OCI-LY3 (cell line): ENCODE measurements at regions not wholly inside any gene's neighbourhood (a gene's known extent, or its start where the extent isn't known, plus 50 kb on each side); places are given as distances from the start of the nearest gene placed in this dataset.

ENCODE experiments used
- H2AFZ ChIP-seq: fragments of 200-600, 300-600 bp; shearing (Covaris generic); 2 replicates; pipeline ENCODE4 v1.6.0; 2014; ENCODE audit warnings: antibody characterized with exemption, low read depth, low read length
- H3K27ac ChIP-seq: fragments of 200-600, 300-600 bp; sonication (generic); 2 replicates; pipeline ENCODE4 v1.5.1; 2014; ENCODE audit warnings: mild to moderate bottlenecking, low read length, moderate library complexity, mixed read lengths
- H3K27me3 ChIP-seq: fragments of 200-600, 300-600 bp; sonication (generic); 2 replicates; pipeline ENCODE4 v1.6.1; 2014; ENCODE audit warnings: low read depth, low read length, mixed read lengths
- H3K36me3 ChIP-seq: fragments of 200-600, 300-600 bp; sonication (generic); replicated peaks from 2 replicates; pipeline ENCODE3; 2014; ENCODE audit warnings: low read depth, low read length, mixed read lengths
- H3K4me1 ChIP-seq: fragments of 300-600, 200-600 bp; sonication (generic); 2 replicates; pipeline ENCODE4 v1.6.1; 2014; ENCODE audit warnings: low read length, mixed read lengths
- H3K4me2 ChIP-seq: fragments of 200-600, 300-600 bp; sonication (generic); 2 replicates; pipeline ENCODE4 v1.6.1; 2014; ENCODE audit warnings: low read length, mixed read lengths
- H3K4me3 ChIP-seq: fragments of 300-600, 200-600 bp; sonication (generic); 2 replicates; pipeline ENCODE4 v1.5.1; 2014; ENCODE audit warnings: antibody characterized with exemption, mild to moderate bottlenecking, low read length, moderate library complexity
- H3K79me2 ChIP-seq: fragments of 300-600, 200-600 bp; shearing (Covaris generic); 2 replicates; pipeline ENCODE4 v1.6.1; 2014; ENCODE audit warnings: mild to moderate bottlenecking, low read length, mixed read lengths
- H3K9ac ChIP-seq: fragments of 300-600, 200-600 bp; shearing (Covaris generic); 2 replicates; pipeline ENCODE4 v1.6.0; 2014; ENCODE audit warnings: mild to moderate bottlenecking, low read length, moderate library complexity
- H3K9me3 ChIP-seq: fragments of 200-600, 300-600 bp; shearing (Covaris generic); 2 replicates; pipeline ENCODE4 v1.6.1; 2014; ENCODE audit warnings: low read length, mixed read lengths; ENCODE audit not compliant: insufficient read depth
- H4K20me1 ChIP-seq: fragments of 200-600, 300-600 bp; sonication (generic); 2 replicates; pipeline ENCODE4 v1.6.1; 2016; ENCODE audit warnings: low read length, mixed read lengths; ENCODE audit not compliant: insufficient read depth
- CTCF ChIP-seq: fragments of 200-600, 300-600 bp; sonication (generic); IDR thresholded peaks from 2 replicates; pipeline ENCODE4 v1.5.1; 2014; ENCODE audit warnings: antibody characterized with exemption, low read length, low read depth
- EZH2phosphoT487 ChIP-seq: fragments of 200-600 bp; shearing (Covaris generic); IDR thresholded peaks from 2 replicates; pipeline ENCODE4 v1.6.1; 2018; ENCODE audit warnings: antibody characterized with exemption, mixed run types, low read depth

- TF ChIP-seq CTCF (no peak), EZH2phosphoT487 (no peak)
- no peak overlapping the region for H3K27ac ChIP-seq
- no peak overlapping the region for H2AFZ ChIP-seq
- no peak overlapping the region for H3K4me2 ChIP-seq
- H3K4me1 ChIP-seq, result no peaks in the 10 kb centered on the region
- peaks cover 12% of the 10 kb centered on the region; the same call in 1 of the 2 replicates for H3K27me3 ChIP-seq
- H3K9me3 ChIP-seq, result no peaks in the 10 kb centered on the region
- no peak overlapping the region for H3K4me3 ChIP-seq
- no peak overlapping the region for H3K9ac ChIP-seq
- H4K20me1 ChIP-seq, result no peaks in the 10 kb centered on the region
- no peaks in the 10 kb centered on the region for H3K79me2 ChIP-seq
- no peaks in the 10 kb centered on the region for H3K36me3 ChIP-seq
These were observed 92.4 kb downstream of the HAPSTR1 start for GRCh38 chr16:9183682-9184353.

- Histone ChIP-seq H3K27me3 (peaks cover 13% of the 10 kb centered on the region; the same call in 1 of the 2 replicates), H2AFZ (no peak overlapping the region), H3K4me3 (no peak overlapping the region), H3K79me2 (no peaks in the 10 kb centered on the region), H3K36me3 (no peaks in the 10 kb centered on the region), H3K4me2 (no peak overlapping the region), H3K9me3 (no peaks in the 10 kb centered on the region), H3K9ac (no peak overlapping the region), H3K4me1 (no peaks in the 10 kb centered on the region), H3K27ac (no peak overlapping the region), H4K20me1 (no peaks in the 10 kb centered on the region)
- no peak for TF ChIP-seq EZH2phosphoT487
- no peak for TF ChIP-seq CTCF
These were observed 92.9 kb downstream of the HAPSTR1 start for GRCh38 chr16:9184354-9184690.

DNA sequence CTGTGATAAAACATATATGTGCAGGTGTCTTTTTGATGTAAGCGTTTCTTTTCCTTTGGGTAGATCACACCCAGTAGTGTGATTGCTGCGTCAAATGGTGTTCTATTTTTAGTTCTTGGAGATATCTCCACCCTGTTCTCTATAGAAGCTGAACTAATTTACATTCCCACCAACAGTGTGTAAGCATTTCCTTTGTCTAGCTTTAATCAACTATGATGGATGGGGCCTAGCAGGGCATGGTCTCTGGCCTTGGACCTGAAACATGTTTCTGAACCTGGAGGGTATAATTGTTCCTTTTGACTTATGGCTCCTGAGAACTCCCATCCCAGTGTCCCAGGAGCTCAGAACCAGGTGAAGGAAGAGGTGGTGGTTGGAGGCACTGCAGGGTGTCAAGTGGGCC, 93.9 kb downstream of the HAPSTR1 start:
- no peaks in the 10 kb centered on the region for H3K79me2 ChIP-seq

DNA sequence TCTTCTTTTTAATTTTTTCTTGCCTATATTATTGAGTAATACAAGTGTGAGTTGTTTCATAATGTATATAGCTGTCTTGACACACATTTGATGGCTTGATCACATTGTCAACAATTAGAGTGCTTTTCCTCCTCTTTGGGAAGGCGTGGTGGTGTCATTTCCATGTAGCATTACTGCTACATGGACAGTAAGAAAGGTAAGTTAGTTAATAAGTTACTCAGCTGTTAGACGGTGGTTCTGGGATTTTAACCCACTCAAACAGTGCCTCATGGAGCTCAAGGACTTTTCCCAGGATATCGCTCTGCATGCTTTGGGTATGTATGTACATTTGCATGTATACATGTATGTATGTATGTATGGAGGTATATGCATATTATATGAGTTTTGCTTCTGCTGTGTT, 94.6 kb downstream of the HAPSTR1 start:
- Histone ChIP-seq H3K4me1 (no peaks in the 10 kb centered on the region), H3K9ac (no peak overlapping the region), H3K36me3 (no peaks in the 10 kb centered on the region), H3K79me2 (no peaks in the 10 kb centered on the region), H3K9me3 (no peaks in the 10 kb centered on the region), H2AFZ (no peak overlapping the region), H3K4me3 (no peak overlapping the region), H4K20me1 (no peaks in the 10 kb centered on the region), H3K27me3 (peaks cover 13% of the 10 kb centered on the region; the same call in 1 of the 2 replicates), H3K27ac (no peak overlapping the region), H3K4me2 (no peak overlapping the region)
- TF ChIP-seq EZH2phosphoT487 (no peak), CTCF (no peak)

More for the DNA sequence above, 93.9 kb downstream of the HAPSTR1 start:
- Histone ChIP-seq H3K4me2 (no peak overlapping the region), H3K4me1 (no peaks in the 10 kb centered on the region), H3K4me3 (no peak overlapping the region), H3K9ac (no peak overlapping the region), H2AFZ (no peak overlapping the region), H3K36me3 (no peaks in the 10 kb centered on the region), H3K9me3 (no peaks in the 10 kb centered on the region), H3K27ac (no peak overlapping the region), H4K20me1 (no peaks in the 10 kb centered on the region), H3K27me3 (peaks cover 13% of the 10 kb centered on the region; the same call in 1 of the 2 replicates)
- no peak for TF ChIP-seq CTCF
- no peak for TF ChIP-seq EZH2phosphoT487
